GM19240 (cell line): ENCODE measurements at regions not wholly inside any gene's neighbourhood (a gene's known extent, or its start where the extent isn't known, plus 50 kb on each side); places are given as distances from the start of the nearest gene placed in this dataset.
A peak's percentile ranks its signal among the peaks of the same experiment; 100 is the strongest.
"Not testable (repeated sequence)": the region's sequence is repeated elsewhere in the genome, so short reads cannot be mapped to it uniquely, and the experiment has no call there.

Source experiments
- DNase-seq: peaks from one replicate; pipeline ENCODE4 v3.0.0; 2011; ENCODE audit warnings: low spot score; ENCODE audit not compliant: insufficient read length

- no peak for DNase-seq
Observed at GRCh38 chr11:87769661-87770060, 405.6 kb downstream of the RAB38 start.

GRCh38 chr11:87767615-87768014 lies 407.6 kb downstream of the RAB38 start:
- no peak for DNase-seq

GRCh38 chr11:87764075-87764474 lies 411.2 kb downstream of the RAB38 start:
- DNase-seq = not testable (repeated sequence)

GRCh38 chr11:87754685-87755084 lies 420.6 kb downstream of the RAB38 start:
- no peak for DNase-seq

GRCh38 chr11:87753143-87753542 lies 422.1 kb downstream of the RAB38 start:
- DNase-seq = no peak

DNA sequence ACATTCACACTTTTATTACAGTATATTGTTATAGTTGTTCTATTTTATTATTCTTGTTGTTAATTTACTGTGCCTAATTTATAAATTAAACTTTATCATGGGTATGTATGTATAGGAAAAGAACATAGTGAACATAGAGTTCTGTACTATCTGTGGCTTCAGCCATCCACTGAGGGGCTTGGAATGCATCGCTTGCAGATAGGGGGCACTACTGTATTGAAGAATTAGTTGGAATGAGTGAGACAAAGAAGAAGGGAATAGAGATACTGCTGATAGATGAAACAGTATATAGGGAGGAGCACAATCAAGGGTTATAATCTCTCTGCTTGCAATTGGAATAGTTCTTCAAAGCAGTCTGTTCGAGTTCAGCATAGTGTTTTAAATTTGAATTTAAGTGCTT lies 432.2 kb downstream of the RAB38 start:
- no peak for DNase-seq

DNA sequence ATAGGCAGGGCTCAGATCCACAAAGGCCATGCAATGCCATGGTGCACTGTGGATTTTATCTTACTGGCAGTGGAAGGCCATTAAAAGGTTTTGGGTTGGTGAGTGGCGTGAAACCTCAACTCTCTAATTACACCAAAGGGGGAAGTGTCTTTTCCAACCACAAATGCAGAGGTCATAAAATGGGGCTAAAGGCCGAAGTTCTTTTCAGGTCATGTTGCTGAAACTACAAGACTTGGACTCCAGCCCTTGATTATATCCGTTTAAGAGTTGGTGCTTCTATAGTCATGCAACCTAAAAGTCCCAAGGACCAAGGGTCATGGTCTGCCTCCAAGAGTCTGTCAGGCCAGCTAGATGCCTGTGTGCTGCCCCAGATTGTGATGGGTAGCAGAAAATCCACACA lies 434.3 kb downstream of the RAB38 start:
- no peak for DNase-seq

DNA sequence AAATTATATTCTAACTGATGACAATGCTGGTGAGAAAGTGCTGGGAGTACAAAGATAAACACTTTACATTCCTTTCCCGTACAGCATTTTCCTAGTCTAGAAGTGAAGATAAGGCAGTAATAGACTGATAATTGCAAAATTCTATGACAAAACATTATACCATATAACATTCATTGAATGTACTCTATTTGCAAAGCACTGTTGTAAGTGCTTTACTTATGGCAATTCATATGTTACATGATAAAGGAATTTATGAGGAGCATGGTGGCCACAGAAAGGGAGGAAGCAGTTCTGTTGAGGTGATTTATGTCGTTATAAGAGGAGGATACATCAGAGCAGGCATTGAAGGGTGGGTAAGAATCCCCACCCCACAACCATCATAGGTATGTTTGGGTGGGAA lies 434.8 kb downstream of the RAB38 start:
- no peak for DNase-seq

GRCh38 chr11:87739766-87740165 lies 435.5 kb downstream of the RAB38 start:
- DNase-seq = no peak

DNA sequence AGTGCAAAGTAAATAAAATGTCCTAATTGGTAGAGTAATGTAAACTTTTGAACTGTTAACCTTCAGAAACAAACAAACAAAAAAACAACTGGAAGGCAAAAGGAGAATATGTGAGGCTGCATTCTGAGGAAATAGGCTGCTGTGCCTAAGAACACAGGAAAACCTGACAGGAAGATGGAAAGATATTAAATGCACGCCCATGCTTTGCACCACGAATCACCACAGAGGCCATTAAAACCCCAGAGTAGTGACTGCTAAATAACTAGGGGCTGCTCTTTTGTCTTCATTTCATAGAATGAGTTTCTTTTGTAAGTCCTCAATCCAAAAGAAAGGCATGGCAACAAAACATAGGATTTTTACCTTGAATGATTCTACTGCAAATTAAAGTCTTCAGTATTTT lies 436.0 kb downstream of the RAB38 start:
- DNase-seq = no peak

DNA sequence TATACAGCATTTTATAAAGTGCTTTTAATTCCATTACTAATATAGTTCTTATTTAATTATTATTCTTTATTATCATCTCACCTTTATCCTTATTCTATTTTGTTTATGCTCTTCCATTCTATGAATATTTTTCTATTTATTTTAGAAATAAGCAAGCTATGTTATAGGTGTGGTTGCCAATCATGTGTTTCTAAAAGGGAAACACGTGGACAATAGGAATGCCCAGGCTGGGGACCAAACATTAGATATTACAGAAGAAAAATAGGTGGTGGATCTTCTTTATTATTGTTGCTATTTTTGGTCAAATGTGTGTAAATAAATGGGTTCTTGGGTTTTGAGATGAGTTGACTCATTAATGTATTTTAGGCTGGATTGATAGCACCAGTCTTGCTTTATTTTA lies 438.3 kb downstream of the RAB38 start:
- no peak for DNase-seq

DNA sequence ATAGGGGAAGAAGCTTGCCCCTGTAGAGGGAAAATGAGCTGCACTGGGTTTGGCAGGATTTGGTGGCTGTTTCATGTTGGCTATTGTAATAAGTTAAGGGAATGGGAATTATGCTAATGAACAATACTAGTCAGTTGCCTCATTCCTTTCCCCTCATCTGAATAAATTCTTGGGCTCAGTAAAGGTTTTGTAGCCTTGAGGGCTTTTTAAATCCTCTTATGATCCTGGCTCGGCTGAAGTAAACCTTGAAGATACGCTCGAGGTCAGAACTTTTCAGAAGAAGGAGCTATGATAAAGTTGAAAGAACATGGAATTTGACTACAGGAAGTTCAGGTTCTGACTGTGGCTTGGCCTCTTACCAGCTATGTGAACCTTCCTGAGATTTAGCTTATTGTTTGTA lies 448.7 kb downstream of the RAB38 start:
- DNase-seq = no peak

- DNase-seq = no peak
Observed at GRCh38 chr11:87724358-87724757, 450.9 kb downstream of the RAB38 start.

DNA sequence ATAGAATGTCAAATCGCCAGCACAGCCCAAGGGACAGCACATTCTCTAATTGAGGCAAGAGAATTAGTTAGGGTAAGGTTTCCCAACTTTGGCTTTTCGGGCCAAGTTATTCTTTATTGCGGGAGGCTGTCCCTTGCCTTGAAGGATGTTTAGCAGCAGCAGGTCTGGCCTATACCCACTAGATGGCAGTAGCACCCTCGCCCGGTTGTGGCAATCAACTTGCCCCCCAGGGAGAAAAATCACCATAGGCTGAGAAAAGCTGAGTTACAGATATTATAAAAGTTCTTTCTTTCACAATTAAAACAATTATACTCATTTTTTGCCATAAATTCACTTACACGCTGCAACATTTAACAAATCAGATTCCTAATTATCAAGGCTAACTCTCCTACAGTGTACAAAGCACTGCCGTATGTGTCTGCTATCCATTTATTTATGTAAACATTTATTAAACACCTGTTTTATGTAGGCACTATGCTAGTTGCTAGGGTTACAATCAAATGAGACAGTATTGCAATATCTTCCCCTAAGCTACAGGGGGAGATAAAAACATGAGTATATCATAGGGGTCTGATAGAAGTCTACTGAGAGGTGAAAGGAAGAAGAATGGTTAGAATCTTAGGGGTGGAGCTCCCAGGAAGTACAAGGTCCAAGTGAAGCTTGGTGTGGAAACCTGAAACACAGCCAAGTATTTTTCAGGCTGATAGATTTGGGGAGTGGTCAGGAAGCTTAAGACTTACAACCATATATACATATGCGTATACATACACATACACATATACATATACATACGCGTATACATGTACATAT lies 452.3 kb downstream of the RAB38 start:
- peak; percentile 1 for DNase-seq

GRCh38 chr11:87719326-87720073 lies 455.7 kb downstream of the RAB38 start:
- DNase-seq = no peak

DNA sequence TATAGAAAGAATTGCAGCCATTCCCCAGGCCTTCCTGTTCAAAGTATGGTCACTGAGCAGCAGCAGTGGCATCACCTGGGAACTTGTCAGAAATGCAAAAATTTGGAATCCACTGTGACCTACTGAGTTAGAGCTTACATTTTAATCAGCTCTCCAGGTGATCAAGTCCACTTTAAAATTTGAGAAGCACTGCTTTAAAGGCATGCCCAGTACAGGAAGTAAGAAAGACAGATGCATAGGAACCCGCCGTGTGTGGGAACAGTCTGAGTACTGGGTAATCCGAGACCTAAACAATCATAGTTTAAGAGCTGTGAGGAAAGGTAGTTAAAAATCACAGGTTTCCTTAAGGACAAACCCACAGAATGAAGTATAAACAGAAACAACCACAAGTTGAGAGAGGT lies 462.4 kb downstream of the RAB38 start:
- DNase-seq = no peak

GRCh38 chr11:87712391-87712790 lies 462.9 kb downstream of the RAB38 start:
- DNase-seq = no peak

GRCh38 chr11:87703589-87703988 lies 471.7 kb downstream of the RAB38 start:
- not testable (repeated sequence) for DNase-seq

- no peak for DNase-seq
Observed at GRCh38 chr11:87675993-87676392, 499.2 kb downstream of the RAB38 start.

DNA sequence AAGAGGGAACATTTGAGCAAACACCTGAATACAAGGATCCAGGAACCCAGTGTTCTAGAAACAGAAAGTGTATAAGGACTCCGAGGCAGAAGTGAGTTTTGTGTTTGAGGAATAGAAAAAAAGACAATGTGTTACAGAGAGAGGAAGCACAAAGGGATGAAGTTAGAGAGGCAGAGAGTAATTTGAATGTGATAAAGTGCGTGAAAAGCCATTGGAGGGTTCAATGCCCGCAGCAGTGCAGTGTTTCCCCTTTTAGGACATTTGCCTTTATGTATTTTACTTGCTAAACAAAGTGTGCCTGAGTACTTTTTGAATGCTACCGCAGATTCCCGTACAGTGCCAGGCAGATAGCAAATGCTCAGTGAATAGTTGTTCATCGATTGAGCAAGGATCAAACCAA lies 508.5 kb downstream of the RAB38 start:
- DNase-seq = no peak

- DNase-seq = no peak
Observed at GRCh38 chr11:87662287-87662686, 513.0 kb downstream of the RAB38 start.

GRCh38 chr11:87660926-87661660 lies 514.1 kb downstream of the RAB38 start:
- DNase-seq = no peak
